NCI-H128 (cell line): ENCODE measurements at regions not wholly inside any gene's neighbourhood (a gene's known extent, or its start where the extent isn't known, plus 50 kb on each side); places are given as distances from the start of the nearest gene placed in this dataset.
"Not testable (repeated sequence)": the region's sequence is repeated elsewhere in the genome, so short reads cannot be mapped to it uniquely, and the experiment has no call there.

ENCODE experiments used
- DNase-seq: peaks from one replicate; lab custom pipeline; 2025; ENCODE audit not compliant: unreplicated experiment; lab: John Stamatoyannopoulos, UW

DNA sequence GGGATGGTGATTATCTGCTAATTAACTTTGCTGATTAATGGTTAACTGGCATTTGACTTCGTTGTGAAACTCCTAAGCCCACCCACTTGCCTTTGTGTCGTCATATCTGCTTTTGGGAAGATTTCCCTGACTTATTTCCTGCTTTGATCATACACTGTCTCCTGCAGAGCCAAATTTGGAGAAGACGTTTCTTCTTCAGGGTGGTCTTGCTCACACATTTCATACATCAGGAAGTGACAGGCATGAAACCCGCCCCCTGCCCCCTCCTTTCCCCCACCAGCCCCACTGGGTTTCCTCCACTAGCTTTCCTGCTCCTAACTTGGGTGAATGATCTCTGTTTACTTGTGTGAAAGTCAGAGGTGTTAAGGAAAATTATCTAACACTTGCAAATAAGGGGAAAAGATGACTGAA is 300.1 kb downstream of the TSN start:
- no peak for DNase-seq

- DNase-seq: no peak
These were observed 301.4 kb downstream of the TSN start for GRCh38 chr2:122056853-122057252.

DNA sequence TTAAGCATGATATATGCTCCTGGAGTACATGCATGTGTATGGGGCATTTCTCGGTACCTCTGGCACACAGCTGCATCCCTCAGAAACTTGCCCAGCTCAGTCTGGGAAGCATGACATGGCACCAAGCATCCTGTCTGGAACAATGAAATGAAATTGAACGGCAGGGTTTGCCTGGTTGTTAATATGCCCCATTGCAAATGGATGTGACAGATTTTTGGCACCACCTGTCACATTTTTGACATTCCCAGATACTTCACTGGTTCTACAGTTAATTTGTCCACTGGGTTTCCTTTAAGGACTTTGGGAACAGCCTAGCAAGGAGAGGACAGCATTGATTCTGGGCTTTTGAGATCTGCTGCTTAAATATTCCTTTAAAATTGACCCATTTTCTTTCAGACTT is 305.8 kb downstream of the TSN start:
- DNase-seq: no peak

DNA sequence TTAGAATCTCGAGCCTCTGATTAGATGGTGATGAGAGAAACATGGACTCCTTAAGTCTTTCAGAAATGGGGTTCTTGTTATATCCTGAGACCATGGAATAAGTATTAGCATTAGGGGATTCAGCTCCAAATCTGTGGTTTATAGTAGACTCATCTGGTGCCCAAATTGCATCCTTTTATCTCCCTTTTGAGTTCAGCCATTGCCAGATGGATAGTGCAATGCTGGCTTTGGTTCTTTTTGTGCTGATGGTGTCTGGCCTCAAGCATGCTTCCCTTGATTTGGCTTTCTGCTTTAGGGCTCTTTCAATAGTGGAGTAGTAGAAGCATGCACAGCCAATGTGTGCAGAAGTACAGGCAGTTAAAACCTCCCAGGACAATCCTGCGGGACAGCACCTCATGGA is 306.4 kb downstream of the TSN start:
- no peak for DNase-seq

GRCh38 chr2:122062506-122062905 is 307.1 kb downstream of the TSN start:
- no peak for DNase-seq

- no peak for DNase-seq
These were observed 308.3 kb downstream of the TSN start for GRCh38 chr2:122063716-122064115.

GRCh38 chr2:122070241-122070731 is 314.8 kb downstream of the TSN start:
- DNase-seq: no peak

DNA sequence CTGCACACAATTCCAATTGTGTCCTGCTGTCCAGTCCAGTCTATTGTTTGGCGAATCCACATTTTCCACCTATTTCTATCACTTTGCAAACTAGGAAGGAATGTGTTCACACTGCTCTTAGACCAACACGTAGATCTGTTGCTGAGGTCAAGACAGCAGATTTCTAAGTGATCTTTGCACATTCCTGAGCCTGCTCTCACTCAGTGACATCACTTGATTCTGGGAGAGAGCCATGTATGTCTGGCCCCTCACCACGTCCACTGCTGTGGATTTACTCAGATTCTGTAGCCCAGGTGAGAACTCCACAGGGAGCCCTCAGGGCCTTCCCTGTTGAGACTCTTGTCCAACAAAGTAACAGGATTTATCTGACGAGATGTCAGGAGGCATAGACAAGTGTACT is 317.2 kb downstream of the TSN start:
- DNase-seq: no peak

DNA sequence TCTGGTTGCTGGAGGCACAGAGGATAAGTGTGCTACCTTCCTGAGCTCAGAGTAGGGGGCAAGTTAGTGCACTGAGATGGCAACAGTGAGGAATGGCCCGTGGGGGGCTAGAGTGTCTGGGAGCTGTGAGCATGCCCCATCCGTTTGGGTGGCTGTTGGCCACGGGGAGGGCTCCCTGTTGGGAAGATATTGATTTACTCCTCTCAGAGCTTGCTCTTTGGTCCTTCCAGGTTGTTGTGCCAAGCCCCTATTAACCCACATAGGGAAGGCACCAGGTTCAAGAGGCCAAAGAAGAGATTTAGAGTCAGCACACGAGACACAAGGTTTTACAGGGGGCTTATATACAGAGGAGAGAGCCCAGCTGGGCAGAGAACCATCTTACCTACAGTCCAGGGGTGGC is 318.8 kb downstream of the TSN start:
- DNase-seq: no peak

DNA sequence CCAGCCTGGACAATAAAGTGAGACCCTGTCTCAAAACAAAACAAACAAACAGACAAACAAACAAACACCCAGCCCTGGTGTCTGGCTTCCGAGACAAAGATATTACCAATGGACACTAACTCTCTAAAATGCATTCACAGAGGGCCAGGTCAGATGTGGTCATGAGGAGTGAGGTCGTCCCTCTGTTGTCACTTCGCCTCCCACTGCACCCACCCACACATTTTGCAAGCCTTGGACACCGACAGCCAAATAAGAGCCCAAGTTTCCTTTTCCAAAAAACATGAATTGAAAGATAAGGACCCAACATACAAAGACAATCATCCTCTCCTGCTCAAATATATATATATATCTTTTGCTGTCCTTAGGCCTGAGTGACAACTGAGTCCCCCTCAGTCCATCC is 319.9 kb downstream of the TSN start:
- no peak for DNase-seq

DNA sequence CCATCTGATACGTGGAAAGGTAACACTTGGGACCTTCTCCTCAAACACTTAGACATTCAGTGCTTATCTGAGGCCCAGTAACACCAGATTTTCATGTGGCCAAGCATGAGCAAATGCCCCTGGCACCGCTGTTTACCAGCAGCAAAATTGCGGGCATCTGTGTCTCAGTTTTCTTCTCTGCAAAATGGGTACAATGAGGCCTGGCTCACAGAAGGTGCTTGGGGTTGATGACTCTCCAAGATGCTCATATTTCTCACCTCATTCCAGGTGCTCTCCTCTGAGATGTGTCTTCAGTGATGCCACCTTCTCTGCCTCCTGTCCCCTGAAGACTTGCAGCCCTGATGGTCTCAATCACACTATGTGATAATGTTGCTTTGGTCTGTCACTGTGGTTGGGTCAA is 321.7 kb downstream of the TSN start:
- DNase-seq: no peak

- no peak for DNase-seq
These were observed 322.3 kb downstream of the TSN start for GRCh38 chr2:122077771-122078170.

GRCh38 chr2:122078451-122078850 is 323.0 kb downstream of the TSN start:
- no peak for DNase-seq

GRCh38 chr2:122079844-122080243 is 324.4 kb downstream of the TSN start:
- no peak for DNase-seq

GRCh38 chr2:122080316-122080715 is 324.9 kb downstream of the TSN start:
- DNase-seq: no peak

GRCh38 chr2:122080871-122081270 is 325.4 kb downstream of the TSN start:
- no peak for DNase-seq

GRCh38 chr2:122081751-122082150 is 326.3 kb downstream of the TSN start:
- DNase-seq: peak; percentile 48

DNA sequence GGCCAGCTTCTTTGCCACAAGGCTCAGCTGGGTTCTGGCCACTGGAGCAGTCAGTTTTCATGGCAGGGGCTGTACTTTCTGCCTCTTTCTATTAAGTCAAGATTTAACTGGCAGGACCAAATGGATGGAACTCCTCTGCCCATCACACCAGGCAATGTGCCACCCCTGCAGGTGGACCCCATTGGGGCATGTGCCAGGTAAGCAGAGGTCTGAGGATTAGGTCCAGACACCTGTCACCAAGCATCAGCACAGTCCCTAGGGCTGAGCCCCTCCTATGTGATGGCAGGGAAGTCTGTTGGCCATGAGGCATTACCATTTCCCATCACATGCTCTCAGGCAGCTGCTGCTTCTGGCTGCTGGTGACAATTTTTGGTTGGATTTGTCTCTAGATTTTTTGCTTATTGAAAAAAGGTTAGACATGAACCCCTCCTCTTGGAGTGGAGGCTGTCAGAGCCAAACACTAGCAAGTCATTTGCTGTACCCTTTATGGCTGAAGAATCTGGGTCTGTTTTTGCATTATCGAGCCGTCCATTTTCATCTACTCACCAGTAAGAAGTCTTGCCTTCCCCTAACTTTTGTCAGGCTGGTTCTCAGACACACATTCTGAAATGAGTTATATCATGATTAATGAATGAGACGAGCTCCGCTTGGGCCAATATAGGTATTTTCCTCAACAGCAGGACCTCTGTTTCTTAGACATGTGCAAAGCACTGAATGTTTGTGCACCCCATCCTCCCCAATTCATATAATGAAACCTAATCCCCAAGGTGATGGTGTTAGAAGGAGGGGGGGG is 328.0 kb downstream of the TSN start:
- DNase-seq: no peak

DNA sequence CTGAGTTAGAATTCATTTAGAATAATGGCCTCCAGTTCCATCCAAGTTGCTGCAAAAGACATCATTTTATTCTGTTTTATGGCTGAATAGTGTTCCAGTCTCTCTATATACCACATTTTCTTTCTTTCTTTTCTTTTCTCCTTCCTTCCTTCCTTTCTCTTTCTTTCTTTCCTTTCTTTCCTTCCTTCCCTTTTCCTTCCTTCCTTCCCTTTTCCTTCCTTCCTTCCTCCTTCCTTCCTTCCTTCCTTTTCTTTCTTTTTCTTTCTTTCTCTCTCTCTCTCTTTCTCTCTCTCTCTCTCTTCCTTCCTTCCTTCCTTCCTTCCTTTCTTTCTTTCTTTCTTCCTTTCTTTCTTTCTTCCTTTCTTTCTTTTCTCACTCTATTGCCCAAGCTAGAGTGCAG is 330.2 kb downstream of the TSN start:
- not testable (repeated sequence) for DNase-seq

- DNase-seq: no peak
These were observed 339.1 kb downstream of the TSN start for GRCh38 chr2:122094557-122094956.

DNA sequence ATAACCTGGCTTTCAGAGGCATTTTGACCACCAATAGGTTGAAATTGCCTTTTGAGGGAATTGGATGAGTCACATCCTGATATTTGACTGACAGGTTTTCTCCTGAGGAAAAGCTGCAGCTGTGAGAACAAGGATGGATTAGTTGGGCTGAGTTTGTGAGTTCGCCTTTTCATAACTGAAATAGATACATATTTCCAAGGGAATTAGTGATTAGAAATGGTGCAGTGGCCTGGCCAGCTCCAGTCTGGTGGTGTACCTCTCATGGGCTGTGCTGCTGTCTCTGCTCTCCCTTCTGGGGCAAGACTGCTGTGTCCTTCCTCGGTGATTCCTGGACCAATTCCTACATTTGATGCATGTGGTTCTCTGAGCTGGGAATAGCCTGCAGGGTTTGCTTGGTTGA is 341.3 kb downstream of the TSN start:
- DNase-seq: no peak

DNA sequence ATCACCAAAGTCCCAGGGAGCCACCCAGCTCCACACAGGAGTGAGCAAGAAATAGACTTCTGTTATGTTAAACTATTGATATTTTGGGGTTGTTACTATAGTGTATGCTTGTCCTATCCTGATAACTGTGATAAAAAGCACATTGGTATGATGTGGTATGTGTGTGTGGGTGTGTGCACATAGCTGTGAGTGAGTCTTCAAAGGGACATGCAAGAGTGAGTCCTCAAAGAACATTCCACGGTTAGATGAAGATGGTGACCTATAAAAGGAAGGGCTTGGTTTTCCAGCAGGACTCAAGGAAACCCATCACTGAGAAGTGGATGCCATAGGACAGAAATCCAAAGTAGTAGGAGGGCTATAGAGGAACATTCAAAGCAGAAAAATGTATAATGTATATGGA is 342.9 kb downstream of the TSN start:
- DNase-seq: no peak

DNA sequence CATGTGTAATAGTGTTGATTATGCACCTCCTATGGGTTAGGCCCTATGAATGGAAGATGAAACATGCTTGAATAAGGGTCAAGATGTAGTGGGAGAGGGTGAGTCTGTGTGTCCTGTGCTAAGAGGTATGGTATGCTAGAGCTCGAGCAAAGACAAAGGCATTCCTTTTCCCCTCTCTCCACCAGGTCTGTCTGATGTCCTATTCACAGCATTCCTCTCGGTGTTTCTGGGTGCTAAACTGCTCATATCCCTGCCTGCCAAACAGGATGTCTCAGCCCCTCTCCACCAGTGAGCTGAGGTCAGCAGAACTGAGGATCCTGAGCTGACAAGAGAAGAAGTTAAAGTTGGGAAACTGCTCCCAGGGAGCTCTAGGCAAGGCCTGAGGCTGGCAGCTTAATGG is 344.9 kb downstream of the TSN start:
- no peak for DNase-seq
